ENCODE measurements at regions not wholly inside any gene's neighbourhood (a gene's known extent, or its start where the extent isn't known, plus 50 kb on each side); places are given as distances from the start of the nearest gene placed in this dataset.

- DNase-seq (ENCODE audit: low read depth) = no peak
- H3K4me3 ChIP-seq (ENCODE audit: low read depth, low read length) = no peak overlapping the region
- TF ChIP-seq, protein P1, sequence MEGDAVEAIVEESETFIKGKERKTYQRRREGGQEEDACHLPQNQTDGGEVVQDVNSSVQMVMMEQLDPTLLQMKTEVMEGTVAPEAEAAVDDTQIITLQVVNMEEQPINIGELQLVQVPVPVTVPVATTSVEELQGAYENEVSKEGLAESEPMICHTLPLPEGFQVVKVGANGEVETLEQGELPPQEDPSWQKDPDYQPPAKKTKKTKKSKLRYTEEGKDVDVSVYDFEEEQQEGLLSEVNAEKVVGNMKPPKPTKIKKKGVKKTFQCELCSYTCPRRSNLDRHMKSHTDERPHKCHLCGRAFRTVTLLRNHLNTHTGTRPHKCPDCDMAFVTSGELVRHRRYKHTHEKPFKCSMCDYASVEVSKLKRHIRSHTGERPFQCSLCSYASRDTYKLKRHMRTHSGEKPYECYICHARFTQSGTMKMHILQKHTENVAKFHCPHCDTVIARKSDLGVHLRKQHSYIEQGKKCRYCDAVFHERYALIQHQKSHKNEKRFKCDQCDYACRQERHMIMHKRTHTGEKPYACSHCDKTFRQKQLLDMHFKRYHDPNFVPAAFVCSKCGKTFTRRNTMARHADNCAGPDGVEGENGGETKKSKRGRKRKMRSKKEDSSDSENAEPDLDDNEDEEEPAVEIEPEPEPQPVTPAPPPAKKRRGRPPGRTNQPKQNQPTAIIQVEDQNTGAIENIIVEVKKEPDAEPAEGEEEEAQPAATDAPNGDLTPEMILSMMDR (IDR thresholded peaks at IDR 0.05; ENCODE audit: insufficient read depth, low read depth, low read length, missing control alignments) = no peak
Measured at GRCh38 chr5:51732304-51732703, 349.1 kb downstream of the ISL1 start.

- no peak overlapping the region for H3K4me3 ChIP-seq (ENCODE audit: low read depth, low read length)
- DNase-seq (ENCODE audit: low read depth) = no peak
- TF ChIP-seq, protein P1 (IDR thresholded peaks at IDR 0.05; ENCODE audit: insufficient read depth, low read depth, low read length, missing control alignments) = no peak
Measured at GRCh38 chr5:51734677-51735076, 351.4 kb downstream of the ISL1 start.

DNA sequence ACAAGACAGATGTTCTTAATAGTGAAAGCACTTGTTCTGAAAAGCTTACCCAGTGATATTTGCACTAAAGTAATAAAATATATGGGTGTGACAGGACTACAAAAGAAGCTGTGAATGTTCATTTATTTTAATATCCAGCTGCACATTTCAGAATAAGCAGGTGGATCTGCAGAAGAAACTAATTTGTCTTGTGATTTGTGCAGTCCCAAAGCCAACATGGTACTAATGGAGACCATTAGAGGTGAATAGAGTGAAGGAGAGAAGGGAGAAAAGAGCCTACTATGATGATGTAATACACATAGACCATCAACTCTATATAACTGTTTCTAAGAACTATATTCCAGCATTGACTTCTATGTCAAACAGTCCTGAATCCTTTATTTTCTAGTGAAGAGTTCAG is 362.8 kb downstream of the ISL1 start:
- TF ChIP-seq, protein P1 (IDR thresholded peaks at IDR 0.05; ENCODE audit: insufficient read depth, low read depth, low read length, missing control alignments) = no peak
- no peak for DNase-seq (ENCODE audit: low read depth)
- H3K4me3 ChIP-seq (ENCODE audit: low read depth, low read length) = no peak overlapping the region

GRCh38 chr5:51748647-51749046 is 365.4 kb downstream of the ISL1 start:
- no peak overlapping the region for H3K4me3 ChIP-seq (ENCODE audit: low read depth, low read length)
- TF ChIP-seq, protein P1 (IDR thresholded peaks at IDR 0.05; ENCODE audit: insufficient read depth, low read depth, low read length, missing control alignments) = no peak
- no peak for DNase-seq (ENCODE audit: low read depth)

Data from GM12865 (cell line).